ENCODE measurements at regions not wholly inside any gene's neighbourhood (a gene's known extent, or its start where the extent isn't known, plus 50 kb on each side); places are given as distances from the start of the nearest gene placed in this dataset.

DNA sequence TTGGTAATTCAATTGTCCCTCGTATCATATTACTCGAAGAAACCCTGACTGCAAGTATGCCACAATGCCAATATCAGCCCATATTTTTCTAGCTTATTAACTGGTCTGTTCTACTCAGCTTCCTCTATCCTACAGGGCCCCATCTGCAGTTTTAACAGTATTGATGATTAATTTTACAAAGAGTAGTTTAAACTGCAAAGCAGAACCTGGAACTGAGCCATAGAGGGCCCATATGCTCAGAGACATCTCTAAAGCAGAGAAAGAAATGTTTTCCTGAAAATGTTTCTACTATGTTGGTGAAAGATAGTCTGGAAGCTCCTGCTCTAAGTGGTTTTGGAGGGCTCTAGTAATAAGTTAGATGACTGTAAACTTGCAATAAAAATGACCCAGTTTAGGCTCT, 259.4 kb upstream of the CENPE start:
- no peaks in the 10 kb centered on the region for H3K9me3 ChIP-seq (ENCODE audit: control insufficient read depth, insufficient read depth, low read depth, low read length)
- DNase-seq (ENCODE audit: low read depth, low spot score) (no peak), ATAC-seq (no peak)
- no peaks in the 10 kb centered on the region for H3K4me1 ChIP-seq (ENCODE audit: control insufficient read depth, insufficient read depth, low read length)
- no peaks in the 10 kb centered on the region for H3K36me3 ChIP-seq (ENCODE audit: control insufficient read depth, insufficient read depth, low read length)
- ChIA-PET CTCF (no interaction called here), POLR2A (no interaction called here)
- intact Hi-C loops (cut with micrococcal nuclease; ENCODE audit: unreplicated experiment) (no loop called here), in situ Hi-C loops (cut with HindIII; ENCODE audit: low pct_unique_long_range_greater_than_20kb, low sequenced_read_pairs) (no loop called here)
- no peaks in the 10 kb centered on the region for H3K27me3 ChIP-seq (ENCODE audit: control insufficient read depth, insufficient read depth, low read length)
- BruUV-seq (replicated peaks): no TSS peak
- no peak overlapping the region for H3K27ac ChIP-seq (ENCODE audit: low read length)
- no peak overlapping the region for H3K4me3 ChIP-seq (ENCODE audit: low read depth in 2 of 2, low read length in 2 of 2)
- TF ChIP-seq, protein P1, sequence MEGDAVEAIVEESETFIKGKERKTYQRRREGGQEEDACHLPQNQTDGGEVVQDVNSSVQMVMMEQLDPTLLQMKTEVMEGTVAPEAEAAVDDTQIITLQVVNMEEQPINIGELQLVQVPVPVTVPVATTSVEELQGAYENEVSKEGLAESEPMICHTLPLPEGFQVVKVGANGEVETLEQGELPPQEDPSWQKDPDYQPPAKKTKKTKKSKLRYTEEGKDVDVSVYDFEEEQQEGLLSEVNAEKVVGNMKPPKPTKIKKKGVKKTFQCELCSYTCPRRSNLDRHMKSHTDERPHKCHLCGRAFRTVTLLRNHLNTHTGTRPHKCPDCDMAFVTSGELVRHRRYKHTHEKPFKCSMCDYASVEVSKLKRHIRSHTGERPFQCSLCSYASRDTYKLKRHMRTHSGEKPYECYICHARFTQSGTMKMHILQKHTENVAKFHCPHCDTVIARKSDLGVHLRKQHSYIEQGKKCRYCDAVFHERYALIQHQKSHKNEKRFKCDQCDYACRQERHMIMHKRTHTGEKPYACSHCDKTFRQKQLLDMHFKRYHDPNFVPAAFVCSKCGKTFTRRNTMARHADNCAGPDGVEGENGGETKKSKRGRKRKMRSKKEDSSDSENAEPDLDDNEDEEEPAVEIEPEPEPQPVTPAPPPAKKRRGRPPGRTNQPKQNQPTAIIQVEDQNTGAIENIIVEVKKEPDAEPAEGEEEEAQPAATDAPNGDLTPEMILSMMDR (IDR thresholded peaks at IDR 0.05): no peak
- TF ChIP-seq SIN3A (IDR thresholded peaks at IDR 0.05; ENCODE audit: borderline replicate concordance, insufficient read depth, low read depth, low read length) (no peak), TCF7L2 (IDR thresholded peaks at IDR 0.05; ENCODE audit: low read depth, low read length) (no peak)

DNA sequence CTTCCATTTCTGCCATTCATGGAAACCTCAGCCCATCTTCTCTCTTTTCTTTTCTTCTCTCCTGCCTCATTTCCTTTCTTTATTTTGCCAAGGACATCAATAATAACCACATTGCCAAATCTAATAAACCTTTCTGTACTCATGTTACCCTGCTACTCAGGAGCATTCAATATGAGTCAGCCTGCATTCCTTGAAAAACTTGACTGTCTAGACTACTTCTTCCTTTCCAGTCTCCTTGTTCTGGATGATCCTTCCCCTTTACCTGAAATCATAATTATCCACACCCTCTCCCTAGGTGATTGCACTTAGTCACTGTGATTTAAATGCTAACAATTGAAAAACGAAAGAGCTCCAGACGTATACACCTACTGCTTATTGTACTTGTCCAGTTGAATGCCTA, 253.2 kb upstream of the CENPE start:
- TF ChIP-seq POLR2AphosphoS5 (IDR thresholded peaks at IDR 0.05; ENCODE audit: low read depth, low read length) (no peak), TCF7L2 (IDR thresholded peaks at IDR 0.05; ENCODE audit: low read depth, low read length) (no peak), SIN3A (IDR thresholded peaks at IDR 0.05; ENCODE audit: borderline replicate concordance, insufficient read depth, low read depth, low read length) (no peak)
- TF ChIP-seq, protein P1 (IDR thresholded peaks at IDR 0.05): no peak
- TF ChIP-seq, protein P2, sequence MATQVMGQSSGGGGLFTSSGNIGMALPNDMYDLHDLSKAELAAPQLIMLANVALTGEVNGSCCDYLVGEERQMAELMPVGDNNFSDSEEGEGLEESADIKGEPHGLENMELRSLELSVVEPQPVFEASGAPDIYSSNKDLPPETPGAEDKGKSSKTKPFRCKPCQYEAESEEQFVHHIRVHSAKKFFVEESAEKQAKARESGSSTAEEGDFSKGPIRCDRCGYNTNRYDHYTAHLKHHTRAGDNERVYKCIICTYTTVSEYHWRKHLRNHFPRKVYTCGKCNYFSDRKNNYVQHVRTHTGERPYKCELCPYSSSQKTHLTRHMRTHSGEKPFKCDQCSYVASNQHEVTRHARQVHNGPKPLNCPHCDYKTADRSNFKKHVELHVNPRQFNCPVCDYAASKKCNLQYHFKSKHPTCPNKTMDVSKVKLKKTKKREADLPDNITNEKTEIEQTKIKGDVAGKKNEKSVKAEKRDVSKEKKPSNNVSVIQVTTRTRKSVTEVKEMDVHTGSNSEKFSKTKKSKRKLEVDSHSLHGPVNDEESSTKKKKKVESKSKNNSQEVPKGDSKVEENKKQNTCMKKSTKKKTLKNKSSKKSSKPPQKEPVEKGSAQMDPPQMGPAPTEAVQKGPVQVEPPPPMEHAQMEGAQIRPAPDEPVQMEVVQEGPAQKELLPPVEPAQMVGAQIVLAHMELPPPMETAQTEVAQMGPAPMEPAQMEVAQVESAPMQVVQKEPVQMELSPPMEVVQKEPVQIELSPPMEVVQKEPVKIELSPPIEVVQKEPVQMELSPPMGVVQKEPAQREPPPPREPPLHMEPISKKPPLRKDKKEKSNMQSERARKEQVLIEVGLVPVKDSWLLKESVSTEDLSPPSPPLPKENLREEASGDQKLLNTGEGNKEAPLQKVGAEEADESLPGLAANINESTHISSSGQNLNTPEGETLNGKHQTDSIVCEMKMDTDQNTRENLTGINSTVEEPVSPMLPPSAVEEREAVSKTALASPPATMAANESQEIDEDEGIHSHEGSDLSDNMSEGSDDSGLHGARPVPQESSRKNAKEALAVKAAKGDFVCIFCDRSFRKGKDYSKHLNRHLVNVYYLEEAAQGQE (IDR thresholded peaks at IDR 0.05; ENCODE audit: insufficient read depth in 1 of 2, low read depth in 2 of 2, low read length in 1 of 2): no peak
- Histone ChIP-seq H3K4me3 (ENCODE audit: low read depth in 2 of 2, low read length in 2 of 2) (no peak overlapping the region), H3K9me3 (ENCODE audit: control insufficient read depth, insufficient read depth, low read depth, low read length) (no peaks in the 10 kb centered on the region), H3K36me3 (ENCODE audit: control insufficient read depth, insufficient read depth, low read length) (no peaks in the 10 kb centered on the region), H3K27me3 (ENCODE audit: control insufficient read depth, insufficient read depth, low read length) (no peaks in the 10 kb centered on the region), H3K27ac (ENCODE audit: low read length) (no peak overlapping the region), H3K4me1 (ENCODE audit: control insufficient read depth, insufficient read depth, low read length) (no peaks in the 10 kb centered on the region)
- in situ Hi-C loops (cut with HindIII; ENCODE audit: low pct_unique_long_range_greater_than_20kb, low sequenced_read_pairs): no loop called here
- intact Hi-C loops (cut with micrococcal nuclease; ENCODE audit: unreplicated experiment): no loop called here
- POLR2A ChIA-PET: no interaction called here
- BruUV-seq (replicated peaks): no TSS peak
- DNase-seq (ENCODE audit: low read depth, low spot score) (no peak), ATAC-seq (no peak)
- CTCF ChIA-PET: no interaction called here

DNA sequence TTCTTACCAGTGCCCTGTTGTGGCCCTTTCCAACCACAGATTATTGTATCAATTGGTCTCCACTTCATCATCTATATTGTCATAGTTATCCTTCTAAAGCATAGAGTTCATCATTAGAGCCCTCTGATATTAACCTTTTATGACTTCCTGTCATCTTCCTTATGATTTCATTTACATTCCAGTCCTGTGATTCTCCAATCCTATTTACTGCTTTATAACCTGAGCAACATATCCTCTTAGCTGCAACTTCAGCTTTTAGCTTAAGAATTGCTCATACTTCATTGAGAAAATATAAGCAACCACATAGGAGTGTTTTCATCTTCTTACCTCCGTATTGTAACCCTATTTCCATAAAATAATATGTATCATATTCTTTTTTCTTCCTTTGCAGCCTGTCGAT, 252.6 kb upstream of the CENPE start:
- H3K4me1 ChIP-seq (ENCODE audit: control insufficient read depth, insufficient read depth, low read length): no peaks in the 10 kb centered on the region
- no peak overlapping the region for H3K27ac ChIP-seq (ENCODE audit: low read length)
- H3K9me3 ChIP-seq (ENCODE audit: control insufficient read depth, insufficient read depth, low read depth, low read length): no peaks in the 10 kb centered on the region
- ATAC-seq: no peak
- intact Hi-C loops (cut with micrococcal nuclease; ENCODE audit: unreplicated experiment) (no loop called here), in situ Hi-C loops (cut with HindIII; ENCODE audit: low pct_unique_long_range_greater_than_20kb, low sequenced_read_pairs) (no loop called here)
- H3K36me3 ChIP-seq (ENCODE audit: control insufficient read depth, insufficient read depth, low read length): no peaks in the 10 kb centered on the region
- H3K27me3 ChIP-seq (ENCODE audit: control insufficient read depth, insufficient read depth, low read length): no peaks in the 10 kb centered on the region
- no peak for DNase-seq (ENCODE audit: low read depth, low spot score)
- CTCF ChIA-PET: no interaction called here
- TF ChIP-seq, protein P2 (IDR thresholded peaks at IDR 0.05; ENCODE audit: insufficient read depth in 1 of 2, low read depth in 2 of 2, low read length in 1 of 2): no peak
- no peak for TF ChIP-seq POLR2AphosphoS5 (IDR thresholded peaks at IDR 0.05; ENCODE audit: low read depth, low read length)
- BruUV-seq (replicated peaks): no TSS peak
- POLR2A ChIA-PET: no interaction called here
- no peak overlapping the region for H3K4me3 ChIP-seq (ENCODE audit: low read depth in 2 of 2, low read length in 2 of 2)
